Kidney epithelial cell (primary cell): ENCODE measurements at regions not wholly inside any gene's neighbourhood (a gene's known extent, or its start where the extent isn't known, plus 50 kb on each side); places are given as distances from the start of the nearest gene placed in this dataset.

ENCODE experiments used
- DNase-seq: peaks from one replicate; pipeline ENCODE4 v3.0.0-alpha.2; 2010; ENCODE audit warnings: low read depth
- H3K27me3 ChIP-seq: 2 replicates; pipeline ENCODE4 v1.6.0; 2011; ENCODE audit warnings: low read length; ENCODE audit not compliant: control insufficient read depth, insufficient read depth
- H3K36me3 ChIP-seq: 2 replicates; pipeline ENCODE4 v1.5.1; 2011; ENCODE audit warnings: low read length; ENCODE audit not compliant: control insufficient read depth, insufficient read depth
- H3K4me3 ChIP-seq: 2 replicates; pipeline ENCODE4 v1.5.1; 2011; ENCODE audit warnings: low read depth, mild to moderate bottlenecking, control low read depth, low read length
- TF ChIP-seq, protein P1 (sequence below): IDR thresholded peaks from 2 replicates; pipeline ENCODE4 v1.5.1; 2011; ENCODE audit warnings: mild to moderate bottlenecking, moderate library complexity, low read length, control low read depth, inconsistent platforms; ENCODE audit not compliant: insufficient read depth, poor library complexity, severe bottlenecking

DNA sequence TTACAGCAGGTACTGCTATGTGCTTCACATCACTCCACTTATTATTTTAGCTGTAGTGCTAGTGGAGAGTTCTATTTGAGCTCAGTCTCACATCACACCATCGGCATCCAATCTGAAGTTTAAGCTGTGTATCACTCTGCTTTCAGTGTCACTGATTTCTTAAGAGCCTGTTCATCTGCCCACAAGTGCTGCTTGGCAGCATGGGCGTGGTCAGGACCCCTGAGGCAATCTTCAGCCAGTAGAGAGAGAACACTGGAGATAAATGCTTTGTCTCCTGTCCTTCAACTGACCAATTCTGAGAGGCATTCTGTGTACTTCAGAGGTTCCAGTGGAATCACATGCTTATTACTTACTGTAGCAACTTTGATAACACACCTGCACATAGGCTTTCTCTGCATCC lies 728.8 kb downstream of the RPS29 start:
- Histone ChIP-seq H3K27me3 (no peaks in the 10 kb centered on the region), H3K4me3 (no peak overlapping the region), H3K36me3 (no peaks in the 10 kb centered on the region)
- TF ChIP-seq, protein P1, sequence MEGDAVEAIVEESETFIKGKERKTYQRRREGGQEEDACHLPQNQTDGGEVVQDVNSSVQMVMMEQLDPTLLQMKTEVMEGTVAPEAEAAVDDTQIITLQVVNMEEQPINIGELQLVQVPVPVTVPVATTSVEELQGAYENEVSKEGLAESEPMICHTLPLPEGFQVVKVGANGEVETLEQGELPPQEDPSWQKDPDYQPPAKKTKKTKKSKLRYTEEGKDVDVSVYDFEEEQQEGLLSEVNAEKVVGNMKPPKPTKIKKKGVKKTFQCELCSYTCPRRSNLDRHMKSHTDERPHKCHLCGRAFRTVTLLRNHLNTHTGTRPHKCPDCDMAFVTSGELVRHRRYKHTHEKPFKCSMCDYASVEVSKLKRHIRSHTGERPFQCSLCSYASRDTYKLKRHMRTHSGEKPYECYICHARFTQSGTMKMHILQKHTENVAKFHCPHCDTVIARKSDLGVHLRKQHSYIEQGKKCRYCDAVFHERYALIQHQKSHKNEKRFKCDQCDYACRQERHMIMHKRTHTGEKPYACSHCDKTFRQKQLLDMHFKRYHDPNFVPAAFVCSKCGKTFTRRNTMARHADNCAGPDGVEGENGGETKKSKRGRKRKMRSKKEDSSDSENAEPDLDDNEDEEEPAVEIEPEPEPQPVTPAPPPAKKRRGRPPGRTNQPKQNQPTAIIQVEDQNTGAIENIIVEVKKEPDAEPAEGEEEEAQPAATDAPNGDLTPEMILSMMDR: no peak
- DNase-seq: no peak

DNA sequence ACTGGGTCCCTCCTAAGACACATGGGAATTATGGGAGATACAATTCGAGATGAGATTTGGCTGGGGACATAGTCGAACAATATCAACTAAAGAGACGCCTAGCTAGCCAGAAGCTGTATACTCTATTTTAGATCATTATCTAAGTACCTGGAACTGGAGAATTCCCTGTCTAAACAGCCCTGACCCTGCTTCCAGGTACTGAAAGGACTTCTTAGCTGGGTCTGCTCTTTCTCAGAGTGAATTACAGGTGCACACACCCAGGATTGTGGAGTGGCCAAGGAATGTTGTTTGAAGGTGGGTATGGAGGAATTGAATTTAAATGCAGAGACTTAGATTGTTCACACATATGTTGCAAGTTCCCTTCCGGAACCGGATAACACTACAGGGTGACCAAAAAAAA lies 733.0 kb downstream of the RPS29 start:
- TF ChIP-seq, protein P1: no peak
- Histone ChIP-seq H3K36me3 (no peaks in the 10 kb centered on the region), H3K27me3 (no peaks in the 10 kb centered on the region), H3K4me3 (no peak overlapping the region)
- no peak for DNase-seq

DNA sequence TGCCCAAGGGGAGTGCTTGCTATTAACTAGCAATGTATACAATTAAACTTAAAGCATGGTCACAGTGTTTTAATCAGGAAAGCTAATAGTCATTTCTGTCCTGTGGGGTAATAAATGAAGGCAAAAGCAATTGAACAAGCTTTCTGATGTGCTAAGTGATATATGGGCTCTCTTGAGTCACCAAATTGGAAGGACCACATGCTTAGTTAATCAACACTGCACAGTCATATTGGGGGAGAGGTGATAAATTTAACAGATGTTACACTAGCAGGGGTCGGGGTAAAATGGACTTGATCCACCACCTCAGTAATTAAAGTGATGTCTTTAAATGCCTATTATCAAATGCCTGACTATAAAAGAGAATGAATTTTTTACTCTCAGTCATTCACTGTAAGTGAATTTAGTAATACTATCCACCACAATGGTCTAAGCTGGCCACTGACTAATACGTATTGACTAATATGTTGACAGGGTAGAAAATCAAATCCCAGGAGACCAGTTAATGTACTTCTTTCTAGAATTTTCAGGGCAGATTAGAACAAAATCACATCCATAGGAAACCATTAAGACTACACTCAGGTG lies 736.3 kb downstream of the RPS29 start:
- H3K27me3 ChIP-seq: no peaks in the 10 kb centered on the region
- TF ChIP-seq, protein P1: no peak
- H3K36me3 ChIP-seq: no peaks in the 10 kb centered on the region
- no peak for DNase-seq
- H3K4me3 ChIP-seq: no peak overlapping the region

DNA sequence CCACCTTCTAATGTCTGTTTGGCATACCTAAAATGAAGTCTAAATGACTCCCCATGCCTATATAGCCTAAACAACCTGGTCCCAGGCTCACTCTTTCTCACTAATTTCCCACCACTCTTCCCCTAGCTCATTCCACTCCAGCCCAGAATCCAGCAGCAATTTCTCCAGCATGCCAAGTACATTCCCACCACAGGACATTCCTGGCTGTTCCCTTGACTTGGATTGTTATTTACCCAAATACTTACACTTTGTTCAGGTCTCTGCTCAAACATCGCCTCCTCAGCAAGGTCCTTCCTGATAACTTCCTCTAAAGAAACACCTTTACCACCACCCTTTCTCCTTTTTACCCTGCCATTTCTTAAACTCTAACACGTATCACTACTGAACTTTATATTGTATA lies 743.4 kb downstream of the RPS29 start:
- H3K27me3 ChIP-seq: no peaks in the 10 kb centered on the region
- H3K4me3 ChIP-seq: no peak overlapping the region
- no peaks in the 10 kb centered on the region for H3K36me3 ChIP-seq
- TF ChIP-seq, protein P1: no peak
- no peak for DNase-seq

DNA sequence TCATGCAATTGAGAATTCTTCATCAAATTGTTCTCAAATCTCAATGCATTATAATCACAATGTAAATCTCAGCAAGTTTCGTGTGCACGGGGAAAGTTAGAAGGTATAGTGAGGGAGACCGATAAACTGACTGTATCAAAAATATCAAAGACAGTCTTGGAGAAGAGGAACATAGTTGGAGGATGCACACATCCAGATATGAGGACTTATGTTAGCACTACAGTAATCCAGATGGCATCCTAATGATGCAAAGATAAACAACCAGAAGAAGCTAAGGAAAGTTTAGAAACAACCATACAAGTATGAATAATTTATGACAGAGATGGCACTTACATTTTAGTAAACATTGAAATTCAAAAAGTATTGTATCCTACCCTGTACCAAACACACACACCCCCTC lies 760.1 kb downstream of the RPS29 start:
- H3K27me3 ChIP-seq: no peaks in the 10 kb centered on the region
- TF ChIP-seq, protein P1: no peak
- H3K36me3 ChIP-seq: no peaks in the 10 kb centered on the region
- DNase-seq: no peak
- H3K4me3 ChIP-seq: no peak overlapping the region

DNA sequence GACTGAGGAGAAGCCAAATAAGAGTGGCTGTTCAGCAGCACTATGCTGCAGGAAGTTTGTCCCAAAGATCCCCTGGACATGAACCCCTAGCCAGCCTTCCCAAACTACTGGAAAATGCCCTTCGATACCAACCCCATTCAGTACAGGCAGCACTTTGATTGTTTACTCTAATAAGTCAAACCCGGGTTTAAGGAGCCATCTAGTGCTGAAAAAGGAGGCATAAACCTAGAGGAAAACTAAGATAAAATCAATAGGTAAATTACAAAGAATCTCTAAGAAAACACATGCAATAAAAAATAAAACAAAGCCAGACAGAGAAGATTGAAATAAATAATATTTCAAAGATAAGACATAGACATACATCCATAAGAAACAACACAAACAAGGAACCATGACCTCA lies 771.6 kb downstream of the RPS29 start:
- H3K4me3 ChIP-seq: no peak overlapping the region
- no peak for DNase-seq
- TF ChIP-seq, protein P1: no peak
- H3K27me3 ChIP-seq: no peaks in the 10 kb centered on the region
- H3K36me3 ChIP-seq: no peaks in the 10 kb centered on the region
